HG03571 (cell line): ENCODE measurements at regions not wholly inside any gene's neighbourhood (a gene's known extent, or its start where the extent isn't known, plus 50 kb on each side); places are given as distances from the start of the nearest gene placed in this dataset.

Source experiments
- ATAC-seq: cut with Tn5 transposase; IDR thresholded peaks from one replicate; pipeline ENCODE4 v1.9.1; 2021; ENCODE audit not compliant: unreplicated experiment

- ATAC-seq: no peak
These were observed 938.0 kb upstream of the FLRT2 start for GRCh38 chr14:84591827-84592445.

- no peak for ATAC-seq
These were observed 937.2 kb upstream of the FLRT2 start for GRCh38 chr14:84592770-84593169.

- no peak for ATAC-seq
These were observed 919.9 kb upstream of the FLRT2 start for GRCh38 chr14:84610086-84610485.

- no peak for ATAC-seq
These were observed 907.6 kb upstream of the FLRT2 start for GRCh38 chr14:84622357-84622756.

- no peak for ATAC-seq
These were observed 886.5 kb upstream of the FLRT2 start for GRCh38 chr14:84643446-84643845.

- ATAC-seq: no peak
These were observed 883.0 kb upstream of the FLRT2 start for GRCh38 chr14:84646786-84647500.

- no peak for ATAC-seq
These were observed 874.9 kb upstream of the FLRT2 start for GRCh38 chr14:84655014-84655413.

GRCh38 chr14:84657911-84658310, 872.0 kb upstream of the FLRT2 start:
- ATAC-seq: no peak

GRCh38 chr14:84670796-84671195, 859.1 kb upstream of the FLRT2 start:
- no peak for ATAC-seq

- no peak for ATAC-seq
These were observed 858.2 kb upstream of the FLRT2 start for GRCh38 chr14:84671776-84672175.

- ATAC-seq: no peak
These were observed 855.3 kb upstream of the FLRT2 start for GRCh38 chr14:84674636-84675035.

GRCh38 chr14:84686550-84686949, 843.4 kb upstream of the FLRT2 start:
- ATAC-seq: no peak

GRCh38 chr14:84688297-84689025, 841.5 kb upstream of the FLRT2 start:
- no peak for ATAC-seq

GRCh38 chr14:84694161-84694560, 835.8 kb upstream of the FLRT2 start:
- no peak for ATAC-seq

- ATAC-seq: no peak
These were observed 825.3 kb upstream of the FLRT2 start for GRCh38 chr14:84704601-84705000.

- ATAC-seq: no peak
These were observed 822.1 kb upstream of the FLRT2 start for GRCh38 chr14:84707830-84708229.

GRCh38 chr14:84708865-84709264, 821.1 kb upstream of the FLRT2 start:
- ATAC-seq: no peak

- no peak for ATAC-seq
These were observed 803.5 kb upstream of the FLRT2 start for GRCh38 chr14:84726471-84726870.

- no peak for ATAC-seq
These were observed 780.6 kb upstream of the FLRT2 start for GRCh38 chr14:84749191-84749955.

- ATAC-seq: no peak
These were observed 779.7 kb upstream of the FLRT2 start for GRCh38 chr14:84750284-84750683.

- ATAC-seq: no peak
These were observed 779.0 kb upstream of the FLRT2 start for GRCh38 chr14:84750763-84751554.
